Small intestine (tissue), 7 donors: ENCODE measurements at regions not wholly inside any gene's neighbourhood (a gene's known extent, or its start where the extent isn't known, plus 50 kb on each side); places are given as distances from the start of the nearest gene placed in this dataset.
"Not testable (repeated sequence)": the region's sequence is repeated elsewhere in the genome, so short reads cannot be mapped to it uniquely, and the experiment has no call there.

Experiments used
- DNase-seq, 2 donors: peaks; one replicate each; pipeline versions ENCODE4 v3.0.0 to v3.0.0-alpha.2; 2013
- FAIRE-seq: peaks from 2 replicates; lab custom pipeline; 2012; peaks lifted over from hg19 to GRCh38; lab: Jason Lieb, UNC
- H3K27ac ChIP-seq, 3 donors: one replicate each; pipeline ENCODE4 v1.5.1; 2013; ENCODE audit warnings: low read length in 2 of 3, mild to moderate bottlenecking in 2 of 3, control low read depth in 1 of 3, inconsistent platforms in 1 of 3, low read depth in 1 of 3, moderate library complexity in 1 of 3
- H3K27me3 ChIP-seq, 3 donors: one replicate each; pipeline ENCODE4 v1.6.1; 2013; ENCODE audit warnings: low read length in 3 of 3, inconsistent platforms in 1 of 3; ENCODE audit not compliant: control insufficient read depth in 3 of 3, insufficient read depth in 3 of 3
- H3K36me3 ChIP-seq, 3 donors: one replicate each; pipeline ENCODE4 v1.6.1; 2013; ENCODE audit warnings: low read length in 3 of 3, inconsistent platforms in 1 of 3, low read depth in 1 of 3, mild to moderate bottlenecking in 1 of 3, moderate library complexity in 1 of 3; ENCODE audit not compliant: control insufficient read depth in 3 of 3, insufficient read depth in 2 of 3
- H3K4me1 ChIP-seq, 3 donors: one replicate each; pipeline ENCODE4 v1.6.1; 2013; ENCODE audit warnings: low read length in 2 of 3, inconsistent platforms in 1 of 3, low read depth in 1 of 3, mild to moderate bottlenecking in 1 of 3, moderate library complexity in 1 of 3; ENCODE audit not compliant: control insufficient read depth in 3 of 3, insufficient read depth in 2 of 3
- H3K4me3 ChIP-seq, 3 donors: one replicate each; pipeline ENCODE4 v1.5.1; 2013; ENCODE audit warnings: low read length in 3 of 3, control low read depth in 1 of 3, inconsistent platforms in 1 of 3, low read depth in 1 of 3, mild to moderate bottlenecking in 1 of 3, moderate library complexity in 1 of 3
- H3K9me3 ChIP-seq, 2 donors: one replicate each; pipeline ENCODE4 v1.6.1; 2013; ENCODE audit warnings: low read depth in 1 of 2, low read length in 1 of 2; ENCODE audit not compliant: control insufficient read depth in 2 of 2, insufficient read depth in 1 of 2
- WGBS, 3 donors: extraction: QIAGEN DNeasy Blood & Tissue Kit; methylation state at CpG; one replicate each; pipeline ENCODE4 v1.1.7; 2013; 5-methylcytosine and 5-hydroxymethylcytosine counted together
- donor health status: healthy with polysubstance abuse.
- donor health status: control.
- donor health status: control.
- donor health status: Bipolar disorder and iron deficiency.
- donor health status: healthy.

GRCh38 chr4:111323916-111324315, 701.0 kb upstream of the PITX2 start:
- no peaks in the 10 kb centered on the region for H3K36me3 ChIP-seq
- H3K27me3 ChIP-seq = no peaks in the 10 kb centered on the region
- no peaks in the 10 kb centered on the region for H3K4me1 ChIP-seq
- H3K9me3 ChIP-seq = no peaks in the 10 kb centered on the region
- no peak for FAIRE-seq
- H3K27ac ChIP-seq = no peak overlapping the region
- no peak overlapping the region for H3K4me3 ChIP-seq
- 77 to 89% (median 79%) methylated on average over 3 of the region's 3 CpGs for WGBS, 3 donors
- no peak for DNase-seq

GRCh38 chr4:111326450-111326849, 703.6 kb upstream of the PITX2 start:
- H3K36me3 ChIP-seq = no peaks in the 10 kb centered on the region
- FAIRE-seq (no peak), DNase-seq (no peak)
- H3K27me3 ChIP-seq = no peaks in the 10 kb centered on the region
- no peaks in the 10 kb centered on the region for H3K4me1 ChIP-seq
- 24 to 66% (median 60%) methylated on average over 1 of the region's 1 CpG for WGBS, 3 donors
- H3K9me3 ChIP-seq = no peaks in the 10 kb centered on the region
- no peak overlapping the region for H3K4me3 ChIP-seq
- H3K27ac ChIP-seq = no peak overlapping the region

- H3K27me3 ChIP-seq = no peaks in the 10 kb centered on the region
- no peak for DNase-seq
- 62 to 75% (median 68%) methylated on average over 2 of the region's 2 CpGs for WGBS, 3 donors
- H3K36me3 ChIP-seq = no peaks in the 10 kb centered on the region
- no peak overlapping the region for H3K27ac ChIP-seq
- no peaks in the 10 kb centered on the region for H3K9me3 ChIP-seq
- no peak overlapping the region for H3K4me3 ChIP-seq
- no peak for FAIRE-seq
- no peaks in the 10 kb centered on the region for H3K4me1 ChIP-seq
These were observed 707.9 kb upstream of the PITX2 start for GRCh38 chr4:111330786-111331185.

- no peak for FAIRE-seq
- H3K9me3 ChIP-seq = no peaks in the 10 kb centered on the region
- DNase-seq = no peak
These were observed 711.5 kb upstream of the PITX2 start for GRCh38 chr4:111334361-111334760.

GRCh38 chr4:111337186-111337876, 714.5 kb upstream of the PITX2 start:
- not testable (repeated sequence) for H3K27ac ChIP-seq, H3K27me3 ChIP-seq, FAIRE-seq, H3K9me3 ChIP-seq, DNase-seq, H3K4me3 ChIP-seq, H3K4me1 ChIP-seq, H3K36me3 ChIP-seq
- 69 to 73% (median 73%) methylated on average over 18 of the region's 18 CpGs for WGBS, 3 donors

More at GRCh38 chr4:111334361-111334760, 711.5 kb upstream of the PITX2 start:
- no peak overlapping the region for H3K4me3 ChIP-seq
- no peaks in the 10 kb centered on the region for H3K36me3 ChIP-seq
- H3K27ac ChIP-seq = no peak overlapping the region
- H3K27me3 ChIP-seq = no peaks in the 10 kb centered on the region
- no peaks in the 10 kb centered on the region for H3K4me1 ChIP-seq

- Histone ChIP-seq H3K36me3 (no peaks in the 10 kb centered on the region), H3K27me3 (no peaks in the 10 kb centered on the region), H3K4me3 (no peak overlapping the region), H3K9me3 (no peaks in the 10 kb centered on the region), H3K4me1 (no peaks in the 10 kb centered on the region), H3K27ac (no peak overlapping the region)
- FAIRE-seq = no peak
- DNase-seq = no peak
- WGBS, 3 donors = 71 to 82% (median 74%) methylated on average over 2 of the region's 2 CpGs
These were observed 736.7 kb upstream of the PITX2 start for GRCh38 chr4:111359602-111360001.

GRCh38 chr4:111360906-111361305, 738.0 kb upstream of the PITX2 start:
- H3K27ac ChIP-seq = no peak overlapping the region
- DNase-seq = no peak
- 71 to 85% (median 72%) methylated on average over 1 of the region's 1 CpG for WGBS, 3 donors
- H3K4me3 ChIP-seq = no peak overlapping the region
- H3K36me3 ChIP-seq = no peaks in the 10 kb centered on the region
- H3K9me3 ChIP-seq = no peaks in the 10 kb centered on the region
- FAIRE-seq = no peak
- no peaks in the 10 kb centered on the region for H3K27me3 ChIP-seq
- no peaks in the 10 kb centered on the region for H3K4me1 ChIP-seq

GRCh38 chr4:111362941-111363361, 740.1 kb upstream of the PITX2 start:
- H3K27me3 ChIP-seq = no peaks in the 10 kb centered on the region
- no peaks in the 10 kb centered on the region for H3K9me3 ChIP-seq
- WGBS, 3 donors = 67 to 85% (median 71%) methylated on average over 1 of the region's 1 CpG
- H3K4me3 ChIP-seq = no peak overlapping the region
- H3K27ac ChIP-seq = no peak overlapping the region
- no peaks in the 10 kb centered on the region for H3K36me3 ChIP-seq
- DNase-seq (no peak), FAIRE-seq (no peak)
- H3K4me1 ChIP-seq = no peaks in the 10 kb centered on the region

GRCh38 chr4:111377880-111378279, 755.0 kb upstream of the PITX2 start:
- H3K27me3 ChIP-seq, H3K9me3 ChIP-seq, H3K27ac ChIP-seq, FAIRE-seq, H3K36me3 ChIP-seq, DNase-seq, H3K4me3 ChIP-seq, H3K4me1 ChIP-seq: not testable (repeated sequence)
- 92 to 96% (median 93%) methylated on average over 13 to 14 of the region's 14 CpGs for WGBS, 3 donors
